H1 (cell line): ENCODE measurements at regions not wholly inside any gene's neighbourhood (a gene's known extent, or its start where the extent isn't known, plus 50 kb on each side); places are given as distances from the start of the nearest gene placed in this dataset.

Experiments used
- CTCF ChIA-PET: fragments of 300-600 bp; sonication (Branson Sonifier 250); formaldehyde crosslinking; loops from one replicate; lab custom pipeline; 2021; ENCODE audit not compliant: partially characterized antibody; lab: Charles Lee
- POLR2A ChIA-PET: fragments of 300-600 bp; sonication (Branson Sonifier 250); formaldehyde crosslinking; loops from one replicate; lab custom pipeline; 2021; ENCODE audit warnings: inconsistent platforms; ENCODE audit not compliant: partially characterized antibody; lab: Charles Lee
- DNase-seq, 2 experiments: peaks; one replicate each; pipeline versions ENCODE4 v3.0.0 to v3.0.0-alpha.2; 2010 to 2022; ENCODE audit warnings: low spot score in 2 of 2, low read depth in 1 of 2, mixed read lengths in 1 of 2
- FAIRE-seq: peaks from 2 replicates; lab custom pipeline; 2011; peaks lifted over from hg19 to GRCh38; lab: Jason Lieb, UNC
- H2AFZ ChIP-seq: 2 replicates; pipeline ENCODE4 v1.8.1; 2012; ENCODE audit warnings: low read length, inconsistent platforms
- H2AK5ac ChIP-seq: 2 replicates; pipeline ENCODE4 v1.6.1; 2013; ENCODE audit warnings: low read depth, low read length
- H2BK120ac ChIP-seq: replicated peaks from 2 replicates; pipeline ENCODE3; 2013; ENCODE audit warnings: low read depth, low read length, inconsistent platforms
- H2BK12ac ChIP-seq: 2 replicates; pipeline ENCODE4 v1.6.1; 2013; ENCODE audit warnings: low read depth, low read length
- H2BK15ac ChIP-seq: 2 replicates; pipeline ENCODE4 v1.6.1; 2013; ENCODE audit warnings: low read length
- H2BK20ac ChIP-seq: 2 replicates; pipeline ENCODE4 v1.6.1; 2013; ENCODE audit warnings: low read length
- H2BK5ac ChIP-seq: 2 replicates; pipeline ENCODE4 v1.6.1; 2013; ENCODE audit warnings: low read depth, low read length
- H3K14ac ChIP-seq: 2 replicates; pipeline ENCODE4 v1.6.1; 2013; ENCODE audit warnings: inconsistent platforms; ENCODE audit not compliant: insufficient read length
- H3K18ac ChIP-seq: 2 replicates; pipeline ENCODE4 v1.6.1; 2013; ENCODE audit warnings: low read length; ENCODE audit errors: extremely low read depth
- H3K23ac ChIP-seq: 2 replicates; pipeline ENCODE4 v1.6.1; 2013; ENCODE audit warnings: inconsistent platforms; ENCODE audit not compliant: insufficient read length
- H3K23me2 ChIP-seq: 2 replicates; pipeline ENCODE4 v1.6.1; 2013; ENCODE audit warnings: low read depth, low read length
- H3K27ac ChIP-seq: 2 replicates; pipeline ENCODE4 v1.6.1; 2011; ENCODE audit warnings: low read depth, low read length, inconsistent platforms
- H3K27me3 ChIP-seq, 4 experiments: replicated peaks in 1 of 4; 1 replicate in 1 of 4; 2 replicates in 3 of 4; pipeline versions ENCODE4 v1.6.1 to v1.8.1; 2011 to 2013; ENCODE audit warnings: low read length in 3 of 4, mild to moderate bottlenecking in 3 of 4, inconsistent platforms in 2 of 4, mixed read lengths in 2 of 4, moderate library complexity in 1 of 4; ENCODE audit not compliant: control insufficient read depth in 3 of 4, insufficient read depth in 3 of 4; ENCODE audit errors: extremely low read depth in 1 of 4
- H3K36me3 ChIP-seq, 4 experiments: 2 replicates each; pipeline versions ENCODE4 v1.6.1 to v1.8.1; 2011 to 2013; ENCODE audit warnings: mild to moderate bottlenecking in 4 of 4, low read length in 3 of 4, moderate library complexity in 2 of 4, control low read depth in 1 of 4, inconsistent platforms in 1 of 4; ENCODE audit not compliant: insufficient read depth in 4 of 4, control insufficient read depth in 2 of 4
- H3K4ac ChIP-seq: replicated peaks from 2 replicates; pipeline ENCODE3; 2013; ENCODE audit warnings: low read length, low read depth, mixed read lengths, inconsistent platforms; ENCODE audit not compliant: insufficient read length
- H3K4me1 ChIP-seq, 4 experiments: replicated peaks in 1 of 4; 1 replicate in 1 of 4; 2 replicates in 3 of 4; pipeline versions ENCODE4 v1.6.1 to v1.8.1; 2011 to 2013; ENCODE audit warnings: low read length in 3 of 4, inconsistent platforms in 2 of 4, mixed read lengths in 1 of 4; ENCODE audit not compliant: insufficient read depth in 4 of 4, control insufficient read depth in 3 of 4
- H3K4me2 ChIP-seq, 2 experiments: 2 replicates each; pipeline versions ENCODE4 v1.6.1 to v1.8.1; 2011 to 2013; ENCODE audit warnings: low read depth in 2 of 2, low read length in 2 of 2, control low read depth in 1 of 2, inconsistent platforms in 1 of 2, mild to moderate bottlenecking in 1 of 2; ENCODE audit not compliant: insufficient read depth in 1 of 2
- H3K4me3 ChIP-seq, 4 experiments: fragments of 200-600, 300-600 bp in 1 of 4; sonication (generic), shearing (Covaris generic), sonication (Bioruptor Twin) in 1 of 4; 2 replicates each; pipeline versions ENCODE4 v1.5.1 to v1.8.1; 2011 to 2016; ENCODE audit warnings: low read length in 4 of 4, low read depth in 3 of 4, control low read depth in 2 of 4, inconsistent platforms in 2 of 4, mild to moderate bottlenecking in 2 of 4, mixed read lengths in 1 of 4, moderate library complexity in 1 of 4; ENCODE audit not compliant: insufficient read depth in 2 of 4; ENCODE audit errors: extremely low read depth in 1 of 4
- H3K56ac ChIP-seq: replicated peaks from 2 replicates; pipeline ENCODE3; 2013; ENCODE audit warnings: low read depth, mild to moderate bottlenecking, mixed read lengths, low read length, inconsistent platforms; ENCODE audit not compliant: insufficient read length
- H3K79me1 ChIP-seq: 2 replicates; pipeline ENCODE4 v1.6.1; 2013; ENCODE audit warnings: low read depth, low read length, control low read depth
- H3K79me2 ChIP-seq, 2 experiments: 2 replicates each; pipeline versions ENCODE4 v1.6.1 to v1.8.1; 2012 to 2013; ENCODE audit warnings: low read length in 2 of 2, mild to moderate bottlenecking in 2 of 2, inconsistent platforms in 1 of 2; ENCODE audit not compliant: insufficient read depth in 2 of 2, control insufficient read depth in 1 of 2
- H3K9ac ChIP-seq, 4 experiments: replicated peaks in 1 of 4; 1 replicate in 1 of 4; 2 replicates in 3 of 4; pipeline versions ENCODE4 v1.6.1 to v1.8.1; 2011 to 2013; ENCODE audit warnings: low read depth in 3 of 4, low read length in 3 of 4, control low read depth in 2 of 4, mild to moderate bottlenecking in 2 of 4, moderate library complexity in 2 of 4, inconsistent platforms in 1 of 4; ENCODE audit errors: extremely low read depth in 1 of 4
- H3K9me3 ChIP-seq, 2 experiments: 2 replicates each; pipeline versions ENCODE4 v1.6.1 to v1.8.1; 2012 to 2013; ENCODE audit warnings: mild to moderate bottlenecking in 2 of 2, moderate library complexity in 2 of 2, control low read depth in 1 of 2, inconsistent platforms in 1 of 2, low read depth in 1 of 2, low read length in 1 of 2, mixed read lengths in 1 of 2; ENCODE audit not compliant: insufficient read depth in 2 of 2
- H4K20me1 ChIP-seq, 2 experiments: replicated peaks in 1 of 2; 2 replicates each; pipeline versions ENCODE3 to v1.8.1; 2011 to 2013; ENCODE audit warnings: inconsistent platforms in 2 of 2, low read length in 2 of 2, mild to moderate bottlenecking in 1 of 2; ENCODE audit not compliant: insufficient read depth in 2 of 2, control insufficient read depth in 1 of 2
- H4K5ac ChIP-seq: 2 replicates; pipeline ENCODE4 v1.6.1; 2013; ENCODE audit warnings: low read length, low read depth, mixed read lengths, inconsistent platforms; ENCODE audit not compliant: insufficient read length
- H4K8ac ChIP-seq: 2 replicates; pipeline ENCODE4 v1.8.0; 2013; ENCODE audit warnings: mild to moderate bottlenecking, moderate library complexity, low read length, inconsistent platforms; ENCODE audit not compliant: insufficient read depth; ENCODE audit errors: extremely low read depth
- H4K91ac ChIP-seq: replicated peaks from 2 replicates; pipeline ENCODE3; 2013; ENCODE audit warnings: low read length, mixed read lengths, inconsistent platforms; ENCODE audit not compliant: insufficient read length
- CEBPB ChIP-seq: IDR thresholded peaks from 2 replicates; pipeline ENCODE4 v1.6.1; 2012; ENCODE audit warnings: low read depth, low read length
- EGR1 ChIP-seq: IDR thresholded peaks from 2 replicates; pipeline ENCODE4 v1.6.1; 2011; ENCODE audit warnings: low read depth, low read length, borderline replicate concordance
- EP300 ChIP-seq, 2 experiments: IDR thresholded peaks; 1 replicate in 1 of 2; 2 replicates in 1 of 2; pipeline ENCODE4 v1.6.1; 2011 to 2012; ENCODE audit warnings: low read depth in 2 of 2, low read length in 2 of 2, mild to moderate bottlenecking in 2 of 2, borderline replicate concordance in 1 of 2, inconsistent platforms in 1 of 2, moderate library complexity in 1 of 2
- NANOG ChIP-seq: IDR thresholded peaks from 2 replicates; pipeline ENCODE4 v1.6.1; 2011; ENCODE audit warnings: low read length, low read depth, mild to moderate bottlenecking, inconsistent platforms; ENCODE audit not compliant: insufficient read depth, poor library complexity, severe bottlenecking
- POLR2AphosphoS5 ChIP-seq: IDR thresholded peaks from 2 replicates; pipeline ENCODE4 v1.6.1; 2011; ENCODE audit warnings: low read depth, low read length
- RBBP5 ChIP-seq: IDR thresholded peaks from 2 replicates; pipeline ENCODE4 v1.7.1; 2012; ENCODE audit warnings: low read depth, mild to moderate bottlenecking, inconsistent platforms, low read length, moderate library complexity, borderline replicate concordance
- RFX5 ChIP-seq: IDR thresholded peaks from 2 replicates; pipeline ENCODE4 v1.6.1; 2011; ENCODE audit warnings: low read depth, low read length, improper control_type of control experiment, borderline replicate concordance
- RXRA ChIP-seq: IDR thresholded peaks from 2 replicates; pipeline ENCODE4 v1.6.1; 2011; ENCODE audit warnings: low read depth, mild to moderate bottlenecking, low read length, moderate library complexity; ENCODE audit not compliant: insufficient read depth
- SIN3A ChIP-seq, 2 experiments: IDR thresholded peaks in 1 of 2; conservative IDR thresholded peaks in 1 of 2; 2 replicates each; pipeline ENCODE4 v1.6.1; 2011 to 2012; ENCODE audit warnings: low read length in 2 of 2, improper control_type of control experiment in 1 of 2, low read depth in 1 of 2, mild to moderate bottlenecking in 1 of 2
- SUZ12 ChIP-seq: fragments of 200-600 bp; sonication (generic); IDR thresholded peaks from 2 replicates; pipeline ENCODE4 v1.6.1; 2012; ENCODE audit warnings: mild to moderate bottlenecking, inconsistent platforms, low read length, moderate library complexity, mixed read lengths
- YY1 ChIP-seq: IDR thresholded peaks from 2 replicates; pipeline ENCODE4 v1.6.1; 2011; ENCODE audit warnings: low read depth, mild to moderate bottlenecking, low read length
- ZNF274 ChIP-seq: IDR thresholded peaks from 2 replicates; pipeline ENCODE4 v1.7.0; 2012; ENCODE audit warnings: low read length, borderline replicate concordance; ENCODE audit errors: extremely low read depth
- WGBS, 2 experiments: shearing (Covaris generic) in 1 of 2; methylation state at CpG; one replicate each; pipeline versions ENCODE4 v1.1.6 to v1.1.7; 2013 to 2015; ENCODE audit warnings: low lambda C conversion rate in 2 of 2, mixed read lengths in 2 of 2, inconsistent platforms in 1 of 2, low coverage in 1 of 2, missing lambda C conversion rate in 1 of 2; ENCODE audit not compliant: insufficient replicate concordance in 2 of 2, insufficient coverage in 1 of 2, insufficient read length in 1 of 2; ENCODE audit errors: extremely low coverage in 1 of 2, missing lambda C conversion rate in 1 of 2; 5-methylcytosine and 5-hydroxymethylcytosine counted together
- TF ChIP-seq, protein P1 (sequence below): IDR thresholded peaks from 2 replicates; pipeline ENCODE4 v1.6.1; 2012; ENCODE audit warnings: inconsistent platforms

GRCh38 chr16:86800894-86801293 is 222.5 kb downstream of the FOXL1 start:
- CTCF ChIA-PET, result interaction anchor here (0.7 to 1.7 kb wide), 5 partner anchors 9 to 262 kb away, joined by 3 to 5 read pairs (median 5); no protein-coding TSS in a partner anchor
- DNase-seq (peak in 1 of 2 experiments; percentile 38), FAIRE-seq (no peak)
- TF ChIP-seq EP300 (IDR thresholded peaks at IDR 0.05; ENCODE audit: borderline replicate concordance in 1 of 2, low read depth in 2 of 2, low read length in 2 of 2) (0 out of 3 replicates have a peak, but pooled peaks of 1 of the 2 experiments have one; percentile 22), POLR2AphosphoS5 (0 out of 2 replicates have a peak, but pooled peaks have one; percentile 36), RXRA (no peak), YY1 (no peak), RFX5 (no peak), NANOG (peak; percentile 93), EGR1 (no peak), SIN3A (conservative IDR thresholded peaks at IDR 0.05 in 1 of 2, IDR thresholded peaks at IDR 0.05 in 1 of 2; ENCODE audit: low read depth in 1 of 2, low read length in 2 of 2) (no peak), SUZ12 (no peak), ZNF274 (no peak), RBBP5 (no peak), CEBPB (no peak)
- TF ChIP-seq, protein P1, sequence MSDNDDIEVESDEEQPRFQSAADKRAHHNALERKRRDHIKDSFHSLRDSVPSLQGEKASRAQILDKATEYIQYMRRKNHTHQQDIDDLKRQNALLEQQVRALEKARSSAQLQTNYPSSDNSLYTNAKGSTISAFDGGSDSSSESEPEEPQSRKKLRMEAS, result no peak

More at GRCh38 chr16:86800894-86801293, 222.5 kb downstream of the FOXL1 start:
- Histone ChIP-seq H3K79me1 (no peaks in the 10 kb centered on the region), H3K9ac (no peak overlapping the region), H3K36me3 (no peaks in the 10 kb centered on the region), H3K27ac (no peak overlapping the region), H2BK5ac (no peak overlapping the region), H3K4me1 (peaks cover 0 to 8% (median 1%) of the 10 kb centered on the region in 4 experiments; a peak in 2 of 7 replicates), H2BK15ac (no peak overlapping the region), H4K5ac (no peak overlapping the region), H4K20me1 (peaks cover 0 to 6% of the 10 kb centered on the region in 2 experiments), H2BK12ac (no peak overlapping the region), H2AFZ (no peak overlapping the region), H2BK20ac (no peak overlapping the region), H3K4me3 (no peak overlapping the region), H3K14ac (no peak overlapping the region), H4K8ac (no peak overlapping the region), H3K23ac (no peak overlapping the region), H4K91ac (no peak overlapping the region), H3K23me2 (peaks cover 7% of the 10 kb centered on the region; the same call in 1 of the 2 replicates), H2AK5ac (no peak overlapping the region), H3K79me2 (no peaks in the 10 kb centered on the region), H3K56ac (no peak overlapping the region), H3K9me3 (no peaks in the 10 kb centered on the region), H3K4me2 (peak overlapping the region; percentile 11 to 16; a peak in 1 of 4 replicates), H3K4ac (no peak overlapping the region), H3K18ac (no peak overlapping the region), H3K27me3 (peaks cover 2 to 12% (median 6%) of the 10 kb centered on the region in 4 experiments; a peak in 5 of 7 replicates), H2BK120ac (no peak overlapping the region)
- POLR2A ChIA-PET, result interaction anchor here (0.6 to 1.4 kb wide), 2 partner anchors 10 to 203 kb away, joined by 4 read pairs; no protein-coding TSS in a partner anchor
- 32% methylated on average over 4 of the region's 4 CpGs; no CpG with 5 or more reads in 1 of the 2 experiments for WGBS, 2 experiments
